ENCODE measurements at regions not wholly inside any gene's neighbourhood (a gene's known extent, or its start where the extent isn't known, plus 50 kb on each side); places are given as distances from the start of the nearest gene placed in this dataset.

- intact Hi-C loops (cut with micrococcal nuclease), result no loop called here
- no peaks in the 10 kb centered on the region for H3K9me3 Mint-ChIP-seq
- no peak overlapping the region for H3K27ac ChIP-seq (ENCODE audit: low read length)
- DNase-seq (no peak), ATAC-seq (no peak)
- no peak overlapping the region for H3K27ac Mint-ChIP-seq
- H3K9me3 ChIP-seq (ENCODE audit: control insufficient read depth, insufficient read depth, low read length), result peaks cover 2% of the 10 kb centered on the region
- no peaks in the 10 kb centered on the region for H3K36me3 ChIP-seq (ENCODE audit: control insufficient read depth, insufficient read depth, low read length)
- TF ChIP-seq CTCF (IDR thresholded peaks at IDR 0.05), result no peak
- H3K27me3 ChIP-seq (ENCODE audit: control insufficient read depth, insufficient read depth, low read length), result no peaks in the 10 kb centered on the region
- no peaks in the 10 kb centered on the region for H3K4me1 ChIP-seq (ENCODE audit: control insufficient read depth, insufficient read depth, low read length)
- H3K36me3 Mint-ChIP-seq, result no peaks in the 10 kb centered on the region
- no peak overlapping the region for H3K4me3 ChIP-seq (ENCODE audit: low read length)
- WGBS (ENCODE audit: insufficient coverage), result 69% methylated on average over 19 of the region's 19 CpGs
- H3K4me1 Mint-ChIP-seq, result no peaks in the 10 kb centered on the region
- no peak overlapping the region for H3K4me3 Mint-ChIP-seq
- peaks cover 22 to 28% of the 10 kb centered on the region in 2 donors for H3K27me3 Mint-ChIP-seq (ENCODE audit: low read depth in 2 of 2)
Observed at GRCh38 chr11:119782006-119782738, 53.2 kb upstream of the NECTIN1 start.

DNA sequence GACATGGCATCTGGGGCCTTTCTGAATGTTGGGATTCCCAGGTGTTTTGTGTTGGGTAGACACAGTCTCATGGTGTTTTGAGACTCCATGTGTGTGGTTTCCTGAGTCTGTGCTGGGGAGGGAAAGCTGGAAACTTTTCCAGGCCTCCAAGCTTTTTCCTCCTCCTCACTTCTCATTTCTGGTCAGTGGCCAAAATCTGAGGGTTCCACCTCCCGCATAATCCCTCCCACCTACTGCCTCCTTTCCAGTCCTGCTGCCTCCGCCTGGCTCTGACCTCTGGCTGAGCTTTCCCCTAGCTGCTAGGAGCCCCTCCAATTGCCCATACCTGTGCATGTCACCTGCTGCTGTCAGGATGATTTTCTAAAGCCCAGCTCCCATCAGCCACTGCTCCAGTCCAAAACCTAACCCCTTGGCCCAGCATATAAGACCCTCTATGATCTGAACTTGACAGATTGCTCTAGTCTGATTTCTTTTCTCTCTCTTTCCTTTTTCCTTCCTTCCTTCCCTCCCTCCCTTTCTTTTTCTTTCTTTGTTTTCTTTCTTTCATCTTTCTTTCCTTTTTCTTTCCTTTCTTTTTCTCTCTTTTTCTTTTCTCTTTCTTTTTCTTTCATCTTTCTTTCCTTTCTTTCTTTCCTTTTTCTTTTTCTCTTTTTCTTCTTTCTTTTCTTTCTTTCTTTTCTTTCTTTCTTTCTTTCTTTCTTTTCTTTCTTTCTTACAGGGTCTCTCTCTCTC is 51.4 kb upstream of the NECTIN1 start:
- no peaks in the 10 kb centered on the region for H3K4me1 ChIP-seq (ENCODE audit: control insufficient read depth, insufficient read depth, low read length)
- no peak for ATAC-seq
- Mint-ChIP-seq H3K27ac (no peak overlapping the region), H3K27me3 (ENCODE audit: low read depth in 2 of 2) (peaks cover 17 to 39% of the 10 kb centered on the region in 2 donors), H3K36me3 (no peaks in the 10 kb centered on the region), H3K4me3 (no peak overlapping the region), H3K4me1 (no peaks in the 10 kb centered on the region), H3K9me3 (no peaks in the 10 kb centered on the region)
- H3K36me3 ChIP-seq (ENCODE audit: control insufficient read depth, insufficient read depth, low read length), result no peaks in the 10 kb centered on the region
- no peaks in the 10 kb centered on the region for H3K27me3 ChIP-seq (ENCODE audit: control insufficient read depth, insufficient read depth, low read length)
- no peak for TF ChIP-seq CTCF (IDR thresholded peaks at IDR 0.05)
- DNase-seq, result no peak
- intact Hi-C loops (cut with micrococcal nuclease), result no loop called here
- no peak overlapping the region for H3K27ac ChIP-seq (ENCODE audit: low read length)
- H3K9me3 ChIP-seq (ENCODE audit: control insufficient read depth, insufficient read depth, low read length), result peaks cover 2% of the 10 kb centered on the region
- WGBS (ENCODE audit: insufficient coverage), result 86% methylated on average over 2 of the region's 2 CpGs
- H3K4me3 ChIP-seq (ENCODE audit: low read length), result no peak overlapping the region

DNA sequence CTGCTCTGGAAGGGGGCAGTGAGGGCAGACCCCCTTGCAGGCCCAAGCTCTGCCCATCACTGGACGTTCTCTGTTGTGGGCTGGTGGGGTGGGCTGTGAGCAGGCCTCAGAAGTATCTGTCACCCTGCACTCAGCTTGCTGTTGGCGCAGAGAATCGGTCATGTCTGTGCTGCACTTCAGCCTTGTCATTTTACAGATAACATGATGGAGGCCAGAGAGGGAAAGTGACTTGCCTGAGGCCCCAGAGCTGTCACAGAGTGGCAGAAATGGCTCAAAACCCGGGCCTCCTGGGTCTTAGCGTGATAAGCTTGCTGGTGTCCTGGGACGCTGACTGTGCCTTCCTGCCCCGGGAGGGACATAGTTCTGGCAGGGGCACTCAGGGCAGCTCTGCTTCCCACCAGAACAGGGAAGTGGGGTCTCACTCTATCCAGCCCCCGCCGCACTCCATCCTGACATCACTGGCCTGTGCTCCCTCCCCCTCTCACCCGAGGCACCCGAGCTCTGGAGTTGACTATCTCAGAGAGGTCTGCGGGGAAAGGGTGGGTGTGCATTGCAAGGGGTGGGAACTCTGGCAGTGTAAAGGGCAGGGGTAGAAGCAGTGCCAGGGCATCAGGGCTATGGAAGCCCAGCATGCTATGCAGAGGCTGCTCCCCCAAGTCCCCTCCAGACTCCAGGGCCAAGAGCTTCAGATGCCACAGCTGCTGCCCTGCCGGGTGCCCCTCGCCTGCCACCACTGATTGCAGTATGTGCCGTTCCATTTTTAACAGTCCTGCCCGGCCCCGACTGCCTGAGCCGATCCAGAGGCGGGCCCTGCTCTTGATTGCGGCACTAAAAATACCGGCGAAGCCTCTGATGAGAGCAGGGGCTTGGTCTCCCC is 50.4 kb upstream of the NECTIN1 start:
- Mint-ChIP-seq H3K4me3 (no peak overlapping the region), H3K4me1 (no peaks in the 10 kb centered on the region), H3K36me3 (no peaks in the 10 kb centered on the region), H3K9me3 (no peaks in the 10 kb centered on the region), H3K27me3 (ENCODE audit: low read depth in 2 of 2) (peaks cover 17 to 38% of the 10 kb centered on the region in 2 donors), H3K27ac (no peak overlapping the region)
- H3K36me3 ChIP-seq (ENCODE audit: control insufficient read depth, insufficient read depth, low read length), result no peaks in the 10 kb centered on the region
- no peak for TF ChIP-seq CTCF (IDR thresholded peaks at IDR 0.05)
- no peak overlapping the region for H3K4me3 ChIP-seq (ENCODE audit: low read length)
- no peaks in the 10 kb centered on the region for H3K27me3 ChIP-seq (ENCODE audit: control insufficient read depth, insufficient read depth, low read length)
- peaks cover 2% of the 10 kb centered on the region for H3K9me3 ChIP-seq (ENCODE audit: control insufficient read depth, insufficient read depth, low read length)
- no peak overlapping the region for H3K27ac ChIP-seq (ENCODE audit: low read length)
- 58% methylated on average over 20 of the region's 22 CpGs for WGBS (ENCODE audit: insufficient coverage)
- intact Hi-C loops (cut with micrococcal nuclease), result no loop called here
- H3K4me1 ChIP-seq (ENCODE audit: control insufficient read depth, insufficient read depth, low read length), result no peaks in the 10 kb centered on the region
- DNase-seq, result no peak
- ATAC-seq, result no peak
